Ovary (tissue), 7 donors: ENCODE measurements at regions not wholly inside any gene's neighbourhood (a gene's known extent, or its start where the extent isn't known, plus 50 kb on each side); places are given as distances from the start of the nearest gene placed in this dataset.
"Not testable (repeated sequence)": the region's sequence is repeated elsewhere in the genome, so short reads cannot be mapped to it uniquely, and the experiment has no call there.

Source experiments
- DNase-seq, 5 donors: peaks; one replicate each; pipeline ENCODE4 v3.0.0-alpha.2; 2019 to 2020
- H3K27ac ChIP-seq, 2 donors: fragments of 200-600 bp; one replicate each; pipeline versions ENCODE4 v1.5.1 to v1.8.0; 2019 to 2022
- H3K27me3 ChIP-seq: fragments of 200-600 bp; one replicate; pipeline ENCODE4 v1.8.0; 2022
- H3K36me3 ChIP-seq: fragments of 200-600 bp; sonication (generic); one replicate; pipeline ENCODE4 v1.5.1; 2019
- H3K4me1 ChIP-seq: one replicate; pipeline ENCODE4 v1.8.1; 2013; ENCODE audit warnings: mild to moderate bottlenecking, moderate library complexity; ENCODE audit not compliant: insufficient read depth
- H3K4me3 ChIP-seq: fragments of 200-600 bp; sonication (generic); one replicate; pipeline ENCODE4 v1.5.1; 2017
- H3K9me3 ChIP-seq, 2 donors: fragments of 200-600 bp in 1 of 2; sonication (generic) in 1 of 2; one replicate each; pipeline versions ENCODE4 v1.5.1 to v1.8.1; 2013 to 2019; ENCODE audit warnings: mild to moderate bottlenecking in 1 of 2, moderate library complexity in 1 of 2
- CTCF ChIP-seq, 3 donors: fragments of 450-650 bp in 2 of 3; fragments of 200-600 bp in 1 of 3; IDR thresholded peaks; one replicate each; pipeline versions ENCODE4 v1.5.1 to v1.8.0; 2016 to 2022; ENCODE audit warnings: antibody characterized with exemption in 3 of 3, mild to moderate bottlenecking in 1 of 3
- EP300 ChIP-seq: sonication (generic); formaldehyde crosslinking; IDR thresholded peaks from one replicate; pipeline ENCODE4 v1.6.1; 2017; ENCODE audit warnings: antibody characterized with exemption
- POLR2A ChIP-seq: fragments of 450-650 bp; IDR thresholded peaks from one replicate; pipeline ENCODE4 v1.6.1; 2017; ENCODE audit warnings: antibody characterized with exemption, mild to moderate bottlenecking, moderate library complexity
- WGBS, 3 donors: extraction: QIAGEN DNeasy Blood & Tissue Kit in 1 of 3; methylation state at CpG; one replicate each; pipeline versions ENCODE4 v1.1.5 to v1.1.7; 2013 to 2017; 5-methylcytosine and 5-hydroxymethylcytosine counted together
- intact Hi-C, 4 donors: fragments of 100-400 bp; cut with DNase I; formaldehyde crosslinking; loops; one replicate each; pipeline versions ENCODE4 v1.11.0 to v1.15.1; 2022 to 2023
- donor health status: DM: no; HTN: no; CAD: no; lungs with moderate emphysema.
- donor health status: DM: no; HTN: no; CAD: no.
- donor health status: Bipolar disorder and iron deficiency.
- donor health status: DM: no; HTN: no; CAD: no.
- donor health status: DM: yes; HTN: yes; CAD: no.

GRCh38 chr3:14037211-14037610 lies 87.5 kb downstream of the CHCHD4 start:
- TF ChIP-seq POLR2A (no peak), CTCF (IDR thresholded peaks at IDR 0.05) (no peak), EP300 (no peak)
- Histone ChIP-seq H3K36me3 (no peaks in the 10 kb centered on the region), H3K4me1 (no peaks in the 10 kb centered on the region), H3K27me3 (no peaks in the 10 kb centered on the region), H3K27ac (no peak overlapping the region), H3K4me3 (no peak overlapping the region), H3K9me3 (no peaks in the 10 kb centered on the region)
- 93 to 98% (median 95%) methylated on average over 19 to 22 of the region's 22 CpGs for WGBS, 3 donors
- no peak for DNase-seq
- intact Hi-C loops: no loop called here

GRCh38 chr3:14033023-14033422 lies 91.6 kb downstream of the CHCHD4 start:
- DNase-seq: no peak
- no peaks in the 10 kb centered on the region for H3K4me1 ChIP-seq
- H3K27ac ChIP-seq: no peak overlapping the region
- TF ChIP-seq CTCF (IDR thresholded peaks at IDR 0.05) (no peak), EP300 (no peak), POLR2A (no peak)
- intact Hi-C loops: no loop called here
- 62 to 73% (median 67%) methylated on average over 1 of the region's 1 CpG for WGBS, 3 donors
- H3K9me3 ChIP-seq: no peaks in the 10 kb centered on the region
- no peaks in the 10 kb centered on the region for H3K27me3 ChIP-seq
- no peaks in the 10 kb centered on the region for H3K36me3 ChIP-seq
- H3K4me3 ChIP-seq: no peak overlapping the region

GRCh38 chr3:14031271-14031670 lies 93.4 kb downstream of the CHCHD4 start:
- WGBS, 3 donors: 58 to 70% (median 63%) methylated on average over 3 of the region's 3 CpGs
- no peak for DNase-seq
- no peaks in the 10 kb centered on the region for H3K27me3 ChIP-seq
- intact Hi-C loops: no loop called here
- H3K36me3 ChIP-seq: no peaks in the 10 kb centered on the region
- H3K27ac ChIP-seq: no peak overlapping the region
- no peak overlapping the region for H3K4me3 ChIP-seq
- no peak for TF ChIP-seq CTCF (IDR thresholded peaks at IDR 0.05)
- TF ChIP-seq POLR2A: no peak
- TF ChIP-seq EP300: no peak
- H3K4me1 ChIP-seq: no peaks in the 10 kb centered on the region
- no peaks in the 10 kb centered on the region for H3K9me3 ChIP-seq

GRCh38 chr3:14029390-14029995 lies 95.2 kb downstream of the CHCHD4 start:
- H3K4me1 ChIP-seq, DNase-seq, H3K4me3 ChIP-seq, H3K27ac ChIP-seq, H3K9me3 ChIP-seq, H3K27me3 ChIP-seq, H3K36me3 ChIP-seq, intact Hi-C loops: not testable (repeated sequence)
- WGBS, 3 donors: 94 to 98% (median 97%) methylated on average over 18 to 20 of the region's 20 CpGs

GRCh38 chr3:14028122-14028521 lies 96.5 kb downstream of the CHCHD4 start:
- intact Hi-C loops: not testable (repeated sequence)

More at GRCh38 chr3:14028122-14028521, 96.5 kb downstream of the CHCHD4 start:
- WGBS, 3 donors: 90 to 93% (median 91%) methylated on average over 7 to 9 of the region's 9 CpGs
- not testable (repeated sequence) for H3K36me3 ChIP-seq, DNase-seq, H3K9me3 ChIP-seq, H3K27me3 ChIP-seq, H3K27ac ChIP-seq, H3K4me1 ChIP-seq, H3K4me3 ChIP-seq
